ENCODE measurements at regions not wholly inside any gene's neighbourhood (a gene's known extent, or its start where the extent isn't known, plus 50 kb on each side); places are given as distances from the start of the nearest gene placed in this dataset.
"Not testable (repeated sequence)": the region's sequence is repeated elsewhere in the genome, so short reads cannot be mapped to it uniquely, and the experiment has no call there.

DNA sequence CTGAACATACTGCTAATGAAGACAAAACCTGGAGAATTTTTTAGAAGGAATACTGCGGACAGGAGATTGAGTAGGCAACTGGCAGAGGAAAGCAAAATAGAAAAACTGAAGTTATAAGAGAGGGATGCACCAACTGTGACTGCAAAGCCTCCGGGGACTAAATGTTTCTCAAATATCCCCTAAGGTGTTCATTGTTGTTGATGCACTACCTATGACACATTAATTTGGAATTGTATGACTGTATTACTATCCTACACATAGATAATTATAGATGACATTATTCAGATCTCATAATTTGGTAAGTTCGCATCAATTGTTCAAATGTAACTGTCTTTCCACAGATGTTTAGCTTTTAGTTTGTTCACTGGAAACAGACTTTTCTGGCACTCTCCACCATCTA lies 341.1 kb downstream of the MMUT start:
- Histone ChIP-seq H3K9me3 (ENCODE audit: severe bottlenecking) (no peaks in the 10 kb centered on the region), H3K27ac (no peak overlapping the region), H3K27me3 (ENCODE audit: insufficient read depth, low read depth, severe bottlenecking) (no peaks in the 10 kb centered on the region), H3K36me3 (no peaks in the 10 kb centered on the region), H3K4me3 (ENCODE audit: low read depth, low read length) (no peak overlapping the region)
- no peak for DNase-seq
- TF ChIP-seq, protein P1, sequence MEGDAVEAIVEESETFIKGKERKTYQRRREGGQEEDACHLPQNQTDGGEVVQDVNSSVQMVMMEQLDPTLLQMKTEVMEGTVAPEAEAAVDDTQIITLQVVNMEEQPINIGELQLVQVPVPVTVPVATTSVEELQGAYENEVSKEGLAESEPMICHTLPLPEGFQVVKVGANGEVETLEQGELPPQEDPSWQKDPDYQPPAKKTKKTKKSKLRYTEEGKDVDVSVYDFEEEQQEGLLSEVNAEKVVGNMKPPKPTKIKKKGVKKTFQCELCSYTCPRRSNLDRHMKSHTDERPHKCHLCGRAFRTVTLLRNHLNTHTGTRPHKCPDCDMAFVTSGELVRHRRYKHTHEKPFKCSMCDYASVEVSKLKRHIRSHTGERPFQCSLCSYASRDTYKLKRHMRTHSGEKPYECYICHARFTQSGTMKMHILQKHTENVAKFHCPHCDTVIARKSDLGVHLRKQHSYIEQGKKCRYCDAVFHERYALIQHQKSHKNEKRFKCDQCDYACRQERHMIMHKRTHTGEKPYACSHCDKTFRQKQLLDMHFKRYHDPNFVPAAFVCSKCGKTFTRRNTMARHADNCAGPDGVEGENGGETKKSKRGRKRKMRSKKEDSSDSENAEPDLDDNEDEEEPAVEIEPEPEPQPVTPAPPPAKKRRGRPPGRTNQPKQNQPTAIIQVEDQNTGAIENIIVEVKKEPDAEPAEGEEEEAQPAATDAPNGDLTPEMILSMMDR (IDR thresholded peaks at IDR 0.05; ENCODE audit: low read depth, low read length), result no peak

DNA sequence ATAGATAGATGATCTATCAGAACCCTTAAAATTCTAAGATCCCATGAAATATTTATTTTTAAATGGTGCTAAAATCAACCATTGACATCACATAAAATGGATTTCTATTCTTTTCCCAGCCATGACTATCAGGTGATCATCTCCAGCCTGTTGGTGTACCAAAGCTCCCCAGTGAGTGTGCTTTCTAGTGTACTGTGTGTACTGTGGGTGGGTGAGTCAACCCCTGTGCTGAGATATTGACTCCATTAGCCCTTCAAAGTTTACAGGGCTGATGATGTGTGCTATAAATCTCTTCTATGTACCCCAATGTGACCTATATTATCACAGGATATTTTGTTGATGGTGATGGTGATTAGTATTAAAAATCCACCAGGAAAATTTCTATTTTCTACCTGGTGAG lies 344.6 kb downstream of the MMUT start:
- DNase-seq, result no peak
- H3K9me3 ChIP-seq (ENCODE audit: severe bottlenecking), result no peaks in the 10 kb centered on the region
- H3K27ac ChIP-seq, result no peak overlapping the region
- H3K36me3 ChIP-seq, result no peaks in the 10 kb centered on the region
- H3K27me3 ChIP-seq (ENCODE audit: insufficient read depth, low read depth, severe bottlenecking), result no peaks in the 10 kb centered on the region
- no peak overlapping the region for H3K4me3 ChIP-seq (ENCODE audit: low read depth, low read length)
- TF ChIP-seq, protein P1 (IDR thresholded peaks at IDR 0.05; ENCODE audit: low read depth, low read length), result no peak

DNA sequence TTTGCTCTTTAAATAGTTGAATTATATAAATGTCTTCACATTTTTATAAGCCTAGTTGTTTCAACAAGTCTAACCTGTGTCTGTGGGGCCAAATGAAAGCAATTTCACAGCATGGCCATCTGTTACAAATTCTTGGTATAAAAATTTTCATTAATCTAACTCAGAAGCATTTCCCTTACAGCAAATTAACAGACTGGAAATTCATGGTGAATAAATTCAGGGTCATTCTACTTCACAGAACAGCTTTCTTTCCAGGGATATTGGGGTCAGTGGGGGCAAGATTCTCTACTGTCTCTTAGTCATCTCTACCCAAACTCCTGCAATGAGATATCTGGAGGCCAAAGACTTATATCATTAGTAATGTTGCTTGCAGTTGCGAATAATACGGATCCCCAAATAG lies 352.1 kb downstream of the MMUT start:
- H3K9me3 ChIP-seq (ENCODE audit: severe bottlenecking), result no peaks in the 10 kb centered on the region
- no peak overlapping the region for H3K27ac ChIP-seq
- H3K36me3 ChIP-seq, result no peaks in the 10 kb centered on the region
- H3K27me3 ChIP-seq (ENCODE audit: insufficient read depth, low read depth, severe bottlenecking), result no peaks in the 10 kb centered on the region
- TF ChIP-seq, protein P1 (IDR thresholded peaks at IDR 0.05; ENCODE audit: low read depth, low read length), result no peak
- no peak overlapping the region for H3K4me3 ChIP-seq (ENCODE audit: low read depth, low read length)
- DNase-seq, result no peak

DNA sequence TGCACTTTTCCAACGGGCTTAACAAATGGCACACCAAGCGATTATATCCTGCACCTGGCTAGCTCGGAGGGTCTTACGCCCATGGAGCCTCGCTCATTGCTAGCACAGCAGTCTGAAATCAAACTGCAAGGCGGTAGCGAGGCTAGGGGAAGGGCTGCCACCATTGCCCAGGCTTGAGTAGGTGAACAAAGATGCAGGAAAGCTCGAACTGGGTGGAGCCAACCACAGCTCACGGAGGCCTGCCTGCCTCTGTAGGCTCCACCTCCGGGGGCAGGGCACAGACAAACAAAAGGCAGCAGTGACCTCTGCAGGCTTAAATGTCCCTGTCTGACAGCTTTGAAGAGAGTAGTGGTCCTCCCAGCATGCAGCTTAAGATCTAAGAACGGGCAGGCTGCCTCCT lies 365.4 kb downstream of the MMUT start:
- not testable (repeated sequence) for H3K36me3 ChIP-seq; H3K27ac ChIP-seq; DNase-seq; H3K4me3 ChIP-seq (ENCODE audit: low read depth, low read length); H3K27me3 ChIP-seq (ENCODE audit: insufficient read depth, low read depth, severe bottlenecking)
- H3K9me3 ChIP-seq (ENCODE audit: severe bottlenecking), result peaks cover 12% of the 10 kb centered on the region

DNA sequence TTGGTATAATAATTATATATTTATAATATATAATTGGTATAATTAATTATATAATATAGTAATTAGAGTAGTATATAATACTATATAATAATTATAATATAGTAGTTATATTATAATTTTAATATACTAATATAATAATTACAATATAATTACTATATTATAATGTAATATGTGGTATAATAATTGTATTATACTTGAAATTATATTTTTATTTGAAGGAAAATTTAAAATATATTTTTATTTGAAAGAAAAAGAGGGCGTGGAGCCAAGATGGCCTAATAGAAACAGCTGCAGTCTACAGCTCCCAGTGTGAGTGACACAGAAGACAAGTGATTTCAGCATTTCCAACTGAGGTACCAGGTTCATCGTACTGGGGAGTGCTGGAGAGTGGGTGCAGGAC lies 365.9 kb downstream of the MMUT start:
- DNase-seq, result no peak
- Histone ChIP-seq H3K27ac (no peak overlapping the region), H3K9me3 (ENCODE audit: severe bottlenecking) (peaks cover 12% of the 10 kb centered on the region), H3K4me3 (ENCODE audit: low read depth, low read length) (no peak overlapping the region), H3K27me3 (ENCODE audit: insufficient read depth, low read depth, severe bottlenecking) (no peaks in the 10 kb centered on the region), H3K36me3 (no peaks in the 10 kb centered on the region)
- TF ChIP-seq, protein P1 (IDR thresholded peaks at IDR 0.05; ENCODE audit: low read depth, low read length), result no peak

DNA sequence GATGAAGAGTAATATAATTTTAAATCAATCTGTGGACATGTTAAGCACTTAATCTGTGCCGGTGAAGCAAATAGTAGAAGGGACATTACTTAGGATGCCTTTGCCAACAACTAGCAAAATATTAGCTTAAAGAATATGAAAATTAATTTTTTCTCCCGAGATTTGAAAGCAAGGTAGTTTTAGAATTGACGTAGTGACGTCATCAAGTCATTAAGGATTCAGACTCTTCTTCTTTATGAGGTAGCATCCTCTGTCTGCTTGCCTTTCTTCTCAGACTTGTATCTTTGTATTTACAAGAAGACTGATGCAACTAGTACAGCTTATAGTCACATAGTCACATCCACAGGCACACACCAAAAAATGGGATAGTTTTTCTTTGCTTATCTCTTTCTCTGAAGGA lies 374.4 kb downstream of the MMUT start:
- H3K27ac ChIP-seq, result no peak overlapping the region
- no peaks in the 10 kb centered on the region for H3K9me3 ChIP-seq (ENCODE audit: severe bottlenecking)
- H3K27me3 ChIP-seq (ENCODE audit: insufficient read depth, low read depth, severe bottlenecking), result no peaks in the 10 kb centered on the region
- no peaks in the 10 kb centered on the region for H3K36me3 ChIP-seq
- H3K4me3 ChIP-seq (ENCODE audit: low read depth, low read length), result no peak overlapping the region
- no peak for DNase-seq
- TF ChIP-seq, protein P1 (IDR thresholded peaks at IDR 0.05; ENCODE audit: low read depth, low read length), result no peak

All from WERI-Rb-1 (cell line).